GM12875 (cell line): ENCODE measurements at regions not wholly inside any gene's neighbourhood (a gene's known extent, or its start where the extent isn't known, plus 50 kb on each side); places are given as distances from the start of the nearest gene placed in this dataset.

Source experiments
- H3K4me3 ChIP-seq: one replicate; pipeline ENCODE4 v1.5.1; 2011; ENCODE audit warnings: low read depth, low read length, control low read depth
- TF ChIP-seq, protein P1 (sequence below): IDR thresholded peaks from 2 replicates; pipeline ENCODE4 v1.5.1; 2011; ENCODE audit warnings: low read depth, mild to moderate bottlenecking, control low read depth, inconsistent platforms, low read length, moderate library complexity, borderline replicate concordance; ENCODE audit not compliant: insufficient read depth

DNA sequence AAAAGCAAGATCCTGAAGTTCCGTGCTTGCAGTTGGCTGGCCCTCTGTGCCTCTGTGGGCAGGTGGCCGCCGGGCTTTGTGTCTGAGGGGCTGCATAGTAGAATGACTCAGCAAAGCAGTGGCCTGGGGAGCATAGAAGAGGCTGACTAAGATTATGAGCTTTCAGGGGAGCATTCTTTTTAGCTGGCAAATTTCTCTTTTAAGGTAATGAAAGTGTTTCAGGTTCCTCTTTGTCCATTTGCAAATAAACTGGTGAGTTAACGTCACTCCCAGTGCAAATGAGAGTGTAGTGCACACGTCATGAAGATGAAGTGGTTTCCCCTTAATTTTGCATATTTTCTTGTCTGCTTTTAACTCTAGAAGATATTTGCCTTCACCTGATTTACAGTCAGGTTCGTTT is 98.6 kb downstream of the BCL2L11 start:
- no peak overlapping the region for H3K4me3 ChIP-seq
- TF ChIP-seq, protein P1, sequence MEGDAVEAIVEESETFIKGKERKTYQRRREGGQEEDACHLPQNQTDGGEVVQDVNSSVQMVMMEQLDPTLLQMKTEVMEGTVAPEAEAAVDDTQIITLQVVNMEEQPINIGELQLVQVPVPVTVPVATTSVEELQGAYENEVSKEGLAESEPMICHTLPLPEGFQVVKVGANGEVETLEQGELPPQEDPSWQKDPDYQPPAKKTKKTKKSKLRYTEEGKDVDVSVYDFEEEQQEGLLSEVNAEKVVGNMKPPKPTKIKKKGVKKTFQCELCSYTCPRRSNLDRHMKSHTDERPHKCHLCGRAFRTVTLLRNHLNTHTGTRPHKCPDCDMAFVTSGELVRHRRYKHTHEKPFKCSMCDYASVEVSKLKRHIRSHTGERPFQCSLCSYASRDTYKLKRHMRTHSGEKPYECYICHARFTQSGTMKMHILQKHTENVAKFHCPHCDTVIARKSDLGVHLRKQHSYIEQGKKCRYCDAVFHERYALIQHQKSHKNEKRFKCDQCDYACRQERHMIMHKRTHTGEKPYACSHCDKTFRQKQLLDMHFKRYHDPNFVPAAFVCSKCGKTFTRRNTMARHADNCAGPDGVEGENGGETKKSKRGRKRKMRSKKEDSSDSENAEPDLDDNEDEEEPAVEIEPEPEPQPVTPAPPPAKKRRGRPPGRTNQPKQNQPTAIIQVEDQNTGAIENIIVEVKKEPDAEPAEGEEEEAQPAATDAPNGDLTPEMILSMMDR: no peak

- TF ChIP-seq, protein P1: no peak
- no peak overlapping the region for H3K4me3 ChIP-seq
Measured at GRCh38 chr2:111219734-111220505, 99.2 kb downstream of the BCL2L11 start.

DNA sequence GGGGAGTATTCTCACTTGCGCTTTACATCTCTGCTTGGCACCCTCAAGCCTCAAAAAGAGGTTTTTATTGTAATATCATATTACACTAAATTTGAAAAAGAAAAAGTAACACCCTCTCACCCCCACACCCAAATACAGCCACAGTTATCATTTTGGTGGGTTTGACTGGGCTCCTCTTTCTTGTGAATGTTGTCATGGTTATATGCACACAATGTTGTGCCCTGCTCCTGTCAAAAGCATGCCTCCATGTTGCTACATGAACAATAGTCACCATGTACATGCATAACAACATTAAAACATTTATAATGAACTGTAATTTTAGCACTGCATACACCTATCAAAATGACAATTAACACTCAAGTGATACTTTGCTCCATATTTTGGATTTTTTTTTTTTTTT is 100.2 kb downstream of the BCL2L11 start:
- TF ChIP-seq, protein P1: no peak
- no peak overlapping the region for H3K4me3 ChIP-seq

DNA sequence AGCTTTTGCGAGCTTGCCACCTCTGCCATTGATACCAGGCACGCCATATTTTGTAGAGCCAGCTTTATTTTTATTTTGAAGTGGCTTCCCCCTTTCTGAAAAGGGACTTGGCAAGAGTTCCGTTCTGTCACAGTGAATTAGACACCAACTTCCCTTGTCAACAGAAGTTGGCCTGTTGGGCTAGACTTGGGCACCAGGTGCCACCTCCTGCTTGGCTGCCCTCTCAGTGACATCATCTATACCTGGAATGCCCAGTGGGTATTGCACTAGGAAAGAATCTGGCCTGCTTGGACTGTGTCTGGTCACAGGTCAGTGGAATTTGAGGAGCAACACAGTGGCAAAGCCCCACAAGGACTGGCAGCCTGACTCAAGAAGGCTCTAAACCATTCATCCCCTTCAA is 101.0 kb downstream of the BCL2L11 start:
- TF ChIP-seq, protein P1: no peak
- no peak overlapping the region for H3K4me3 ChIP-seq

GRCh38 chr2:111222204-111222866 is 101.6 kb downstream of the BCL2L11 start:
- H3K4me3 ChIP-seq: no peak overlapping the region
- TF ChIP-seq, protein P1: no peak

- no peak overlapping the region for H3K4me3 ChIP-seq
- TF ChIP-seq, protein P1: no peak
Measured at GRCh38 chr2:111225856-111226255, 105.1 kb downstream of the BCL2L11 start.
